ENCODE measurements at regions not wholly inside any gene's neighbourhood (a gene's known extent, or its start where the extent isn't known, plus 50 kb on each side); places are given as distances from the start of the nearest gene placed in this dataset.

- TF ChIP-seq ZBTB33 (IDR thresholded peaks at IDR 0.05): no peak
- no peak for TF ChIP-seq GABPA (IDR thresholded peaks at IDR 0.05 in 1 of 2, conservative IDR thresholded peaks at IDR 0.05 in 1 of 2)
Observed at GRCh38 chr3:171948674-171949073, 90.7 kb upstream of the FNDC3B start.
